ENCODE measurements at regions not wholly inside any gene's neighbourhood (a gene's known extent, or its start where the extent isn't known, plus 50 kb on each side); places are given as distances from the start of the nearest gene placed in this dataset.

DNA sequence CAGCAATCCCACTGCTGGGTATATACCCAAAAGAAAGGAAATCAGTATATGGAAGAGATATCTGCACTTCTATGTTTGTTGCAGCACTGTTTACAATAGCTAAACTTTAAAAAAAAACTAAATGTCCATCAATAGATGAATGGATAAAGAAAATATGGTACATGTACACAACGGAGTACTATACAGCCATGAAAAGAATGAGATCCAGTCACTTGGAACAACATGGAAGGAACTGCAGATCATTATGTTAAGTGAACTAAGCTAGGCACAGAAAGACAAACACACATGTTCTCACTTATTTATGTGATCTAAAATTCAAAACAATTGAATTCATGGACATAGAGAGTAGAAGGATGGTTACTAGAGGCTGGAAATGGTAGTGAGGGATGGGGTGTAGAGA, 400.7 kb downstream of the ZNF674 start:
- H3K4me3 ChIP-seq (ENCODE audit: insufficient read depth, low read length) = no peak overlapping the region
- no peaks in the 10 kb centered on the region for H3K4me1 ChIP-seq (ENCODE audit: insufficient read depth, low read length)
- H3K27me3 ChIP-seq (ENCODE audit: insufficient read depth, low read length) = no peaks in the 10 kb centered on the region
- H3K36me3 ChIP-seq (ENCODE audit: insufficient read depth, low read length) = no peaks in the 10 kb centered on the region
- TF ChIP-seq, protein P1, sequence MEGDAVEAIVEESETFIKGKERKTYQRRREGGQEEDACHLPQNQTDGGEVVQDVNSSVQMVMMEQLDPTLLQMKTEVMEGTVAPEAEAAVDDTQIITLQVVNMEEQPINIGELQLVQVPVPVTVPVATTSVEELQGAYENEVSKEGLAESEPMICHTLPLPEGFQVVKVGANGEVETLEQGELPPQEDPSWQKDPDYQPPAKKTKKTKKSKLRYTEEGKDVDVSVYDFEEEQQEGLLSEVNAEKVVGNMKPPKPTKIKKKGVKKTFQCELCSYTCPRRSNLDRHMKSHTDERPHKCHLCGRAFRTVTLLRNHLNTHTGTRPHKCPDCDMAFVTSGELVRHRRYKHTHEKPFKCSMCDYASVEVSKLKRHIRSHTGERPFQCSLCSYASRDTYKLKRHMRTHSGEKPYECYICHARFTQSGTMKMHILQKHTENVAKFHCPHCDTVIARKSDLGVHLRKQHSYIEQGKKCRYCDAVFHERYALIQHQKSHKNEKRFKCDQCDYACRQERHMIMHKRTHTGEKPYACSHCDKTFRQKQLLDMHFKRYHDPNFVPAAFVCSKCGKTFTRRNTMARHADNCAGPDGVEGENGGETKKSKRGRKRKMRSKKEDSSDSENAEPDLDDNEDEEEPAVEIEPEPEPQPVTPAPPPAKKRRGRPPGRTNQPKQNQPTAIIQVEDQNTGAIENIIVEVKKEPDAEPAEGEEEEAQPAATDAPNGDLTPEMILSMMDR (IDR thresholded peaks at IDR 0.05; ENCODE audit: extremely low read depth, low read depth, low read length) = no peak
- no peaks in the 10 kb centered on the region for H4K20me1 ChIP-seq (ENCODE audit: insufficient read depth, low read length)
- no peak for DNase-seq (ENCODE audit: insufficient read length, low spot score, missing footprints)
- no peaks in the 10 kb centered on the region for H3K9me3 ChIP-seq (ENCODE audit: low read depth, low read length)
- no peaks in the 10 kb centered on the region for H3K79me2 ChIP-seq (ENCODE audit: insufficient read depth, low read length)
- no peak overlapping the region for H3K27ac ChIP-seq (ENCODE audit: low read depth, low read length)
- H3K4me2 ChIP-seq (ENCODE audit: insufficient read depth, low read length) = no peak overlapping the region
- H2AFZ ChIP-seq (ENCODE audit: low read length) = no peak overlapping the region

DNA sequence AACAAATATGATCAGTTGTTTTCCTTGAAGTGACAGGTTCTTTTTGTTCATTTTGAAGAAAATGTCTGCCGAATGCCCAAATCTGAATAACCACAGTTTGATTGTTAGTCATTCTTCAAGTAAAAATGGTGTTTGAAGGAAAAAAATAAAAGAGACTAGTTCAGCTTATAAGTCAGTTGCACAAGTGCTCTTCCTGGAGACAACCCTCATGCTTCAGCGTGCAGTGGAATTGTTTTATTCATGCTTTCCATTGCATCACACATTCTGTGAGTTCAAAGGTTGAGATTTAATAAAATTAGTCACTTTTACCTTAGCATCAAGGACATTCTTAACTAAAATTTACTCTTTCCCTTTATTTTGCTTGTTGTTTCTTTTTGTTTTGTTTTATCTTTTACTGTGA, 404.9 kb downstream of the ZNF674 start:
- no peaks in the 10 kb centered on the region for H3K4me1 ChIP-seq (ENCODE audit: insufficient read depth, low read length)
- no peak for DNase-seq (ENCODE audit: insufficient read length, low spot score, missing footprints)
- H2AFZ ChIP-seq (ENCODE audit: low read length) = no peak overlapping the region

DNA sequence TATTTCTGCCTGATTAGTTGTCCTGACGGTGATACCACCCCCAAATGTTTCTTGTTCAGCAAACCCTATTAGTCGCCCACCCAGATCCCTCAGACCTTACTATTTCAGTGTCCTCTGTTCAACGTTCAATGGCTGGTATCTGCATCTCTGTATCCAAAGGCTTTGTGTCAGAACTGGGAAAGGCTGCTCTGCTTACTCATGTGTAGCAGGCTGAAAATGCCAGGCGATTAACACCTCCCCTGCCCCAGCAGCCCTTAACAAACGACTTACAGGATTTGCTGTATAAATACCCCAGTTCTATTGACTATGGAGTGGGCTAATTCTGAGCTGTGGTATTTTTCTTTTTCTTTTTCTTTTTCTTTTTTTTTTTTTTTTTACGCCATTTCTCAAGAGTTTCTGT, 415.0 kb downstream of the ZNF674 start:
- no peak overlapping the region for H3K4me2 ChIP-seq (ENCODE audit: insufficient read depth, low read length)
- no peaks in the 10 kb centered on the region for H3K36me3 ChIP-seq (ENCODE audit: insufficient read depth, low read length)

More for the DNA sequence above, 404.9 kb downstream of the ZNF674 start:
- no peaks in the 10 kb centered on the region for H3K36me3 ChIP-seq (ENCODE audit: insufficient read depth, low read length)
- H4K20me1 ChIP-seq (ENCODE audit: insufficient read depth, low read length) = no peaks in the 10 kb centered on the region
- no peaks in the 10 kb centered on the region for H3K79me2 ChIP-seq (ENCODE audit: insufficient read depth, low read length)
- H3K9me3 ChIP-seq (ENCODE audit: low read depth, low read length) = no peaks in the 10 kb centered on the region
- H3K4me3 ChIP-seq (ENCODE audit: insufficient read depth, low read length) = no peak overlapping the region
- H3K27me3 ChIP-seq (ENCODE audit: insufficient read depth, low read length) = peaks cover 10% of the 10 kb centered on the region
- TF ChIP-seq, protein P1 (IDR thresholded peaks at IDR 0.05; ENCODE audit: extremely low read depth, low read depth, low read length) = no peak
- no peak overlapping the region for H3K4me2 ChIP-seq (ENCODE audit: insufficient read depth, low read length)
- H3K27ac ChIP-seq (ENCODE audit: low read depth, low read length) = no peak overlapping the region

DNA sequence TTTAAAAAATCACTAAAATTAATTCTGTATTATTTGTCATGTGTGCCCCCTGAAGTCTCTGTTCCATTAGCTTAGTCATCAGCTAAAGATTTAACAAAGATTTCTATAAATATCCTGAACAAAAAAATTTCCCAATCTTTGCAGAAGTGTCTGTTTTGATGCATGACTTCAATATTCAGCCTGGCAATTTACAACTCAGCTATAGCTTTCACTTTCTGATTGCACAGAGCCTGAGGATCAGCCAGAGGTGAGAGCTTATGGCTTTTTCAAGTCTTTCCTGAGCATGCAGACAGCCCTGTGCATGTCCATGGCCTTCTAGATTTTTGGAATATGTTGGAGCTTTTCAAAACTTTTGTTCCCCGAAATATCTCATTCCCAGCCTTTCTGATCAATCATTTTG, 420.1 kb downstream of the ZNF674 start:
- no peaks in the 10 kb centered on the region for H3K36me3 ChIP-seq (ENCODE audit: insufficient read depth, low read length)
- DNase-seq (ENCODE audit: insufficient read length, low spot score, missing footprints) = no peak
- no peaks in the 10 kb centered on the region for H4K20me1 ChIP-seq (ENCODE audit: insufficient read depth, low read length)
- peaks cover 7% of the 10 kb centered on the region for H3K27me3 ChIP-seq (ENCODE audit: insufficient read depth, low read length)
- peak overlapping the region; percentile 8 for H2AFZ ChIP-seq (ENCODE audit: low read length)
- no peaks in the 10 kb centered on the region for H3K9me3 ChIP-seq (ENCODE audit: low read depth, low read length)
- H3K4me2 ChIP-seq (ENCODE audit: insufficient read depth, low read length) = peak overlapping the region; percentile 37
- H3K4me3 ChIP-seq (ENCODE audit: insufficient read depth, low read length) = no peak overlapping the region
- H3K27ac ChIP-seq (ENCODE audit: low read depth, low read length) = no peak overlapping the region
- no peaks in the 10 kb centered on the region for H3K79me2 ChIP-seq (ENCODE audit: insufficient read depth, low read length)
- TF ChIP-seq, protein P1 (IDR thresholded peaks at IDR 0.05; ENCODE audit: extremely low read depth, low read depth, low read length) = no peak
- H3K4me1 ChIP-seq (ENCODE audit: insufficient read depth, low read length) = no peaks in the 10 kb centered on the region

More for the DNA sequence above, 415.0 kb downstream of the ZNF674 start:
- no peak overlapping the region for H2AFZ ChIP-seq (ENCODE audit: low read length)
- DNase-seq (ENCODE audit: insufficient read length, low spot score, missing footprints) = no peak
- H3K27me3 ChIP-seq (ENCODE audit: insufficient read depth, low read length) = peaks cover 15% of the 10 kb centered on the region
- H4K20me1 ChIP-seq (ENCODE audit: insufficient read depth, low read length) = no peaks in the 10 kb centered on the region
- no peak overlapping the region for H3K27ac ChIP-seq (ENCODE audit: low read depth, low read length)
- TF ChIP-seq, protein P1 (IDR thresholded peaks at IDR 0.05; ENCODE audit: extremely low read depth, low read depth, low read length) = no peak
- H3K4me3 ChIP-seq (ENCODE audit: insufficient read depth, low read length) = no peak overlapping the region
- no peaks in the 10 kb centered on the region for H3K79me2 ChIP-seq (ENCODE audit: insufficient read depth, low read length)
- no peaks in the 10 kb centered on the region for H3K4me1 ChIP-seq (ENCODE audit: insufficient read depth, low read length)
- no peaks in the 10 kb centered on the region for H3K9me3 ChIP-seq (ENCODE audit: low read depth, low read length)
